ENCODE measurements at regions not wholly inside any gene's neighbourhood (a gene's known extent, or its start where the extent isn't known, plus 50 kb on each side); places are given as distances from the start of the nearest gene placed in this dataset.

- ChIA-PET POLR2A (no interaction called here), CTCF (no interaction called here)
- Histone ChIP-seq H3K4me1 (ENCODE audit: insufficient read depth, low read length) (no peaks in the 10 kb centered on the region), H3K27me3 (ENCODE audit: control insufficient read depth in 1 of 2, insufficient read depth in 2 of 2, low read length in 2 of 2) (no peaks in the 10 kb centered on the region), H3K27ac (ENCODE audit: low read depth in 1 of 2, low read length in 2 of 2) (no peak overlapping the region), H3K36me3 (ENCODE audit: insufficient read depth, low read length) (no peaks in the 10 kb centered on the region), H3K9me3 (ENCODE audit: control insufficient read depth in 1 of 2, insufficient read depth in 1 of 2, low read length in 2 of 2) (no peaks in the 10 kb centered on the region), H3K4me3 (ENCODE audit: low read length) (no peak overlapping the region)
- H3K4me3 Mint-ChIP-seq, result no peak overlapping the region
- DNase-seq (no peak), ATAC-seq (ENCODE audit: poor library complexity) (no peak)
- no peaks in the 10 kb centered on the region for H3K27me3 Mint-ChIP-seq
- TF ChIP-seq, protein P1, sequence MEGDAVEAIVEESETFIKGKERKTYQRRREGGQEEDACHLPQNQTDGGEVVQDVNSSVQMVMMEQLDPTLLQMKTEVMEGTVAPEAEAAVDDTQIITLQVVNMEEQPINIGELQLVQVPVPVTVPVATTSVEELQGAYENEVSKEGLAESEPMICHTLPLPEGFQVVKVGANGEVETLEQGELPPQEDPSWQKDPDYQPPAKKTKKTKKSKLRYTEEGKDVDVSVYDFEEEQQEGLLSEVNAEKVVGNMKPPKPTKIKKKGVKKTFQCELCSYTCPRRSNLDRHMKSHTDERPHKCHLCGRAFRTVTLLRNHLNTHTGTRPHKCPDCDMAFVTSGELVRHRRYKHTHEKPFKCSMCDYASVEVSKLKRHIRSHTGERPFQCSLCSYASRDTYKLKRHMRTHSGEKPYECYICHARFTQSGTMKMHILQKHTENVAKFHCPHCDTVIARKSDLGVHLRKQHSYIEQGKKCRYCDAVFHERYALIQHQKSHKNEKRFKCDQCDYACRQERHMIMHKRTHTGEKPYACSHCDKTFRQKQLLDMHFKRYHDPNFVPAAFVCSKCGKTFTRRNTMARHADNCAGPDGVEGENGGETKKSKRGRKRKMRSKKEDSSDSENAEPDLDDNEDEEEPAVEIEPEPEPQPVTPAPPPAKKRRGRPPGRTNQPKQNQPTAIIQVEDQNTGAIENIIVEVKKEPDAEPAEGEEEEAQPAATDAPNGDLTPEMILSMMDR (IDR thresholded peaks at IDR 0.05), result no peak
- H3K27ac Mint-ChIP-seq, result no peak overlapping the region
- intact Hi-C loops (cut with DNase I, micrococcal nuclease), result no loop called here
- no peaks in the 10 kb centered on the region for H3K4me1 Mint-ChIP-seq (ENCODE audit: low read depth)
- no peaks in the 10 kb centered on the region for H3K9me3 Mint-ChIP-seq
- no peaks in the 10 kb centered on the region for H3K36me3 Mint-ChIP-seq (ENCODE audit: low read depth)
Measured at GRCh38 chr7:118026791-118027190, 153.6 kb upstream of the CTTNBP2 start.

- Histone ChIP-seq H3K9me3 (ENCODE audit: control insufficient read depth in 1 of 2, insufficient read depth in 1 of 2, low read length in 2 of 2) (no peaks in the 10 kb centered on the region), H3K27ac (ENCODE audit: low read depth in 1 of 2, low read length in 2 of 2) (no peak overlapping the region), H3K4me3 (ENCODE audit: low read length) (no peak overlapping the region), H3K27me3 (ENCODE audit: control insufficient read depth in 1 of 2, insufficient read depth in 2 of 2, low read length in 2 of 2) (no peaks in the 10 kb centered on the region), H3K4me1 (ENCODE audit: insufficient read depth, low read length) (no peaks in the 10 kb centered on the region), H3K36me3 (ENCODE audit: insufficient read depth, low read length) (no peaks in the 10 kb centered on the region)
- no peaks in the 10 kb centered on the region for H3K27me3 Mint-ChIP-seq
- TF ChIP-seq, protein P1 (IDR thresholded peaks at IDR 0.05), result no peak
- no peaks in the 10 kb centered on the region for H3K9me3 Mint-ChIP-seq
- H3K36me3 Mint-ChIP-seq (ENCODE audit: low read depth), result no peaks in the 10 kb centered on the region
- no peak overlapping the region for H3K27ac Mint-ChIP-seq
- no peak overlapping the region for H3K4me3 Mint-ChIP-seq
- intact Hi-C loops (cut with DNase I, micrococcal nuclease), result no loop called here
- CTCF ChIA-PET, result no interaction called here
- POLR2A ChIA-PET, result no interaction called here
- DNase-seq (no peak), ATAC-seq (ENCODE audit: poor library complexity) (no peak)
- no peaks in the 10 kb centered on the region for H3K4me1 Mint-ChIP-seq (ENCODE audit: low read depth)
Measured at GRCh38 chr7:118028226-118028625, 155.0 kb upstream of the CTTNBP2 start.

- H3K4me1 ChIP-seq (ENCODE audit: insufficient read depth, low read length), result no peaks in the 10 kb centered on the region
- no peaks in the 10 kb centered on the region for H3K27me3 ChIP-seq (ENCODE audit: control insufficient read depth in 1 of 2, insufficient read depth in 2 of 2, low read length in 2 of 2)
- Mint-ChIP-seq H3K27ac (no peak overlapping the region), H3K9me3 (no peaks in the 10 kb centered on the region), H3K36me3 (ENCODE audit: low read depth) (no peaks in the 10 kb centered on the region), H3K4me3 (no peak overlapping the region), H3K4me1 (ENCODE audit: low read depth) (no peaks in the 10 kb centered on the region), H3K27me3 (peaks cover 3% of the 10 kb centered on the region)
- no peaks in the 10 kb centered on the region for H3K36me3 ChIP-seq (ENCODE audit: insufficient read depth, low read length)
- POLR2A ChIA-PET, result no interaction called here
- intact Hi-C loops (cut with DNase I, micrococcal nuclease), result no loop called here
- CTCF ChIA-PET, result no interaction called here
- TF ChIP-seq, protein P1 (IDR thresholded peaks at IDR 0.05), result no peak
- no peak for DNase-seq
- H3K9me3 ChIP-seq (ENCODE audit: control insufficient read depth in 1 of 2, insufficient read depth in 1 of 2, low read length in 2 of 2), result no peaks in the 10 kb centered on the region
- no peak overlapping the region for H3K4me3 ChIP-seq (ENCODE audit: low read length)
- no peak for ATAC-seq (ENCODE audit: poor library complexity)
- H3K27ac ChIP-seq (ENCODE audit: low read depth in 1 of 2, low read length in 2 of 2), result no peak overlapping the region
Measured at GRCh38 chr7:118029826-118030422, 154.0 kb upstream of the LSM8 start.

Measured in CD4-positive, alpha-beta T cell (primary cell).